GM19372 (cell line): ENCODE measurements at regions not wholly inside any gene's neighbourhood (a gene's known extent, or its start where the extent isn't known, plus 50 kb on each side); places are given as distances from the start of the nearest gene placed in this dataset.
"Not testable (repeated sequence)": the region's sequence is repeated elsewhere in the genome, so short reads cannot be mapped to it uniquely, and the experiment has no call there.

Experiments
- ATAC-seq: cut with Tn5 transposase; IDR thresholded peaks from one replicate; pipeline ENCODE4 v1.9.1; 2021; ENCODE audit warnings: mild to moderate bottlenecking, low read depth, moderate library complexity; ENCODE audit not compliant: unreplicated experiment

DNA sequence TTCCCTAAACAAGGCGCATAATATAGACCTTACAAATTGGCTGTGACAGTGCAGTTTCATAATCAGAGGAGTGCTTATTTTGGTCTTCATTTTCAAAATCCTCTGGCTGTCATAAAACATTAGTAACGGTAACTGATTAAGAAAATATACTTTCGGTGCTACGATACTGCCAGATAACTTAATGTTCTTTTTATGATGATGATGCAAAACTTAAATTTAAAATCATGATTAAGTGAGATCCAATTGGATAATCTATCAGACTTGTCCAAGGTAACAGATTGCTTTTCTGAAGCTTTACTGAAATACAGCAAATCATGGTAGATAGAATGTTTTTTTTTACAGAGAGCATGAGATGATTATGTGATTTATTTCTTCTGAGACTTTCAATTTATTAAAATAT lies 364.2 kb upstream of the CNTN3 start:
- no peak for ATAC-seq

DNA sequence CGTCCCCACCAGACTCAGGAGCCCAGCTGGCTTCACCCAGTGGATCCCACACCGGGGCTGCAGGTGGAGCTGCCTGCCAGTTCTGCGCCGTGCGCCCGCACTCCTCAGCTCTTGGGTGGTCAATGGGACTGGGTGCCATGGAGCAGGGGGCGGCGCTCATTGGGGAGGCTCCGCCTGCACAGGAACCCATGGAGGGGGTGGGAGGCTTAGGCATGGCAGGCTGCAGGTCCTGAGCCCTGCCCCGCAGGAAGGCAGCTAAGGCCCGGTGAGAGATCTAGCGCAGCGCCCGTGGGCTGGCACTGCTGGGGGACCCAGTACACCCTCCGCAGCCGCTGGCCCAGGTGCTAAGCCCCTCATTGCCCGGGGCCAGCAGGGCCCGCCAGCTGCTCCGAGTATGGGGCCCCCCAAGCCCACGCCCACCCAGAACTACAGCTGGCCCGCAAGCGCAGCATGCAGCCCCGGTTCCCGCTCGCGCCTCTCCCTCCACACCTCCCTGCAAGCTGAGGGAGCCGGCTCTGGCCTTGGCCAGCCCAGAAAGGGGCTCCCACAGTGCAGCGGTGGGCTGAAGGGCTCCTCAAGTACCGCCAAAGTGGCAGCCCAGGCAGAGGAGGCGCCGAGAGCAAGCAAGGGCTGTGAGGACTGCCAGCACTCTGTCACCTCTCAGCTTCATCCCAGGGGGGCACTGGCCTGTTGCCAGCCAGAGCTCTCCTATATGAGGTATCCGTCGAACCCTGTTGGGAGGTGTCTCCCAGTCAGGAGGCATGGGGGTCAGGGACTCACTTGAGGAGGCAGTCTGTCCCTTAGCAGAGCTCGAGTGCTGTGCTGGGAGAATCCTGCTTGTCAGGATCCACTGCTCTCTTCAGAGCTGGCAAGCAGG lies 370.8 kb upstream of the CNTN3 start:
- ATAC-seq = not testable (repeated sequence)

DNA sequence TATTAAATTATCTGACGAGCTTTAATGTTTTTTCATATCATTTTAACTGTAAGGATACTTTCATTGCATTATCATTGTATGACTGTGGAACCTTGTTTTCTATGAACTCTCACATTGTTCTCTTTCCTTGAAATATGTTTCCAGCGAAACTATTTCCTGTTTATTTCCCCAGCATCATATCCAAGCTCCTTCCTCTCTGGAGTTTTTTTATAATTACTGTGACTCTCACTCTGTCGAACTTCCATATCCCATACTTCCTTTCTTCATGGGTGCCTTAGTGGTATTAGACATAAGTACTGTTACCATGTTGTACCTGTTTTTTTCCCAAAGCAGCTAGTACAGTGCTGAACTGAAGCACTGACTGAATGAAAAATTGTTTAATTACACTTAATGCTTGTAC lies 373.6 kb upstream of the CNTN3 start:
- no peak for ATAC-seq

DNA sequence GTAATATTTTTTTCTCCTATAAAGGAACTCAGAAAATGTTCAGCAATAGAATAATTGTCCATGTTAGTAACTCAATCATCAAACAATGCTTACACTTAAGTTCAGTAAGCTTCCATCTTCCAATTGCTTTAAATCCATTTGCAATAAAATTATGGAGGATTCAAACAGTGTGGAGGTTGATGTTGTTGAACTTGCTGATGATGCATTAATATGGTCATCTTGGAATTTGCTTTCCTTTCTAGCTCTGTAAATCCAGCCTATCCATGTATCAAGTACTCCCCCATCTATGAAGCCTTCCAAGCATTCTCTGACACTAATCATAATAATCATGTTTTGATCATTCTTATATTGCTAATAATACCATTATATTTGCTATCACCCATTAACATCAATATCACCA lies 378.4 kb upstream of the CNTN3 start:
- ATAC-seq = no peak

DNA sequence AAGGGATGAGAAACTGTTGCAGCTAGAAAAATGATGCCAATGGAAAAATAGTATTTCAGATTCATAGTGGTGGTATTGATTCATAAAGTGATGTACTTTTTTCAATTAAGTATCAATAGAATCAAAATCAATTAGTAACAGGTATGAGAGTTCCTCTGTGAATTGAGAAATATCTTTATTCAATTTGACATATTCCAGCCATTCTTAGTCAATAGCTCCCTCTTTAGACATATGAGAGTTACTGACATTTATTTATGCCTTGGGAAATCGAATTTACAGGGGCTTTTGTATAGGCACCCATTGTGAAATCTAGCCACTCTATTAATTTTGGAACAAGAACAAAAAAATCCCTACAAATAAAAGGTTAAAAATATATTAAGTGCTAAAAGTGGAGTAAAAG lies 386.9 kb upstream of the CNTN3 start:
- no peak for ATAC-seq

DNA sequence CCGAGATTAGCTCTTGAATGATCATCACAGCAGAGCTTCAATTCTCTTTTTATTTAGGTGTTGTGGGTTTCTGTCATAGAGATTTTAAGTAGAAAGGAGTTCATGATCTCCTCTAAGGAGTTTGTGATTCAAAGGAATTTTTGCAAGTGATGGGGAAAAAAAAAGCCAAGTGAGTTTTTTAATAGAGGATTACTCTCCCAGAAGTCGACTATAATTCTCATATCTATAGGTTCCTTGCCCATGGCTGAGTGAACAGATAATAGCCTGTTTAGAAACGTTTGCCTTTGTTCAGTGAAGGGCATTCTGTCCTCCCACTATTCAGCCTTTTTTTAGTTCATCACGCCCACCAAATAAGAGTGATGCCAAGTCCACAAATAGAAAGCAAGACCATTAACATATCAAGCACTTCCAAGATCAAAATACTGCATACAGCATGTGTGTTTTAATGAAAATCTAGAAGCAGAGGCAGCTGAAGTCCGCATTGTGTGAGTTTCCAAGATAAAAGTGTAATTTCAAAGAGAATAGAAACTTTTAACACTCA lies 398.4 kb upstream of the CNTN3 start:
- no peak for ATAC-seq

DNA sequence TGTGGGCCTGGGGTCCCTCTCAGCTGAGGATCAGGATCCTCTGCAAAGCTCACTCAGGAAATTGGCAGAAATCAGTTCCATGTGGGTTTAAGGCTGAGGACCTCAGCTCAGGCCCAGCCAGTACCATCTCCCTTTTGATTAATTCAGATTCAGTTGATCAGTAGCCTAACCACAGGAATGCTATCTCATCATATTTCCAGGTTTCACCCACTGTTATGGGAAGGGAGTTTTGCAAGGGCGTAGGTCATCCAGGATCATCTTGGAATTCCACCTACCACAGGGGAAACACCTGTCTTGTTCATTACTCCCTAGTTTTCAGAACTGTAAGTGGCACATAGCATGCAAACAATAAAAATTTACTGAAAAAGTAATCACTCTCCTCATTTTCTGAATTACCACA lies 399.5 kb upstream of the CNTN3 start:
- ATAC-seq = no peak

DNA sequence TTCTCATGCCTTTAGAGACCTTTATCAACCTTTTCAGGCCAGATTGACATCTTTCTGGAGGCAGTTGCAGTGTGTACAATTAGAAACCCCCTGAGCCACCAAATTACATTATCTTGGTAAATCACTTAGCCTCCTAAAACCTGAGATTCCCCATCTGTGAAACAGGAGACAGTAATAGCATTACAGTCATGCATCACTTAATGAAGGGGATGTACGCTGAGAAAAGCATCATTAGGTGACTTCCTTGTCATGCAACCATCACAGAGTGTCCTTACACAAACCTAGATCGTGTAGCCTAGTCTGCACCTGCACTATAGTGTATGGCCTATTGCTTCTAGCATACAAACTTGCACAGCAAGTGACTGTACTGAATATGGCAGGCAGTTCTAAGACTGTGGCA lies 400.8 kb upstream of the CNTN3 start:
- ATAC-seq = no peak

DNA sequence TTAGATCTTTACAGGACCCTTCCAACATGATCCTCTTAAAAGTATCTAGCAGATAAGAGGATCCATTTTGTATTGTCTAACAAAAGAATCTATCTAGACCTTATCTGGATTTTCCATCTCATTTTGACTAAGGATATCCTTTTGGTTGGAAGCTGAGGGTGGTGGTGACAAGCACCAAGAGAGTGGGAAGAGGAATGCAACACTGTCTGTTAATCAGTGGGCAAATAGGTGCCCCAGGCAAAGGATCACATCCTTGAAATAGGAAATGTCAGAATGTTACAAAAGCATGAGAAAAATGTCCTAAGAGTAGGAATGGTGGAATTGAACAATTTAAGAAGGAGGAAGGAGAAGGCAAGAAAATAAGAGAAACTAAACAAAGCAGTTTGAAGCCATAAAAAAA lies 420.7 kb upstream of the CNTN3 start:
- no peak for ATAC-seq

DNA sequence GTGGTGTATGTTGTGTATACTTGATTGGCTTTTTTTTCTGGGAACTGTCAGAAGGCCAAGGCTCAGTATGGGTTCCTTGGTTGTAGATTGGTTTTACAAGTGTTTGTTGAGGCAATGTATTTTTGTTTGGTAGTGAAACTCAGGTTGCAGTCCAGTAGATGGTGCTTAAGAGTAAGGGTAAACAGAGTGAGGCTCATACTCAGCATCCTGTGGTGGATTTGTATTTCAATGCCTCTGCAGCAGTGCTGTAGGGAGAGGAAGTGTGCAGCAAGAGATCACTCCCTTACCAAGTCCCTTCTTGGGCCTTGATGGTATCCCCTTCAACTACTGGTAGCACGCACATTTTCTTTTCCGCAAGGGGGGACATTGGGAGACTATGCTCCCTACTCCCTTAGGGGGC lies 428.5 kb upstream of the CNTN3 start:
- ATAC-seq = no peak

DNA sequence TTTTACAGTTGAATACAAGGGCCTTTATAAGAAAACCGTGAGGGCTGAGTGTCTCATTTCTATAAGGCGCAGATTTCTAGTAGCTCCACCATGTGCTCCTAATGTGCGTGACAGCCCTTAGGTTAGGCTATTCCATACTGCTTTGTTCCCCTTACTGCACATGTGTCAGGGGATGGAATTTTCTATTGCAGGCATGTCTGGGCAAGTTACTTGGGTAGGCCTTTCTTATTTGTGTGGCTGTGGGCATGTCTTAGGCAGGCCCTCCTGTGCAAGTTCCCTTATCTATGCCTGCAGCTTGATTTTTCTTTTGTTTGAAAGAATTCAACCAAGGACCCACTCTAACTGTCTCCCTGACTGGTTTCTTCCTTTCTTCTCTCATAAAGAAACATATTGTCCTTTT lies 434.2 kb upstream of the CNTN3 start:
- ATAC-seq = no peak

DNA sequence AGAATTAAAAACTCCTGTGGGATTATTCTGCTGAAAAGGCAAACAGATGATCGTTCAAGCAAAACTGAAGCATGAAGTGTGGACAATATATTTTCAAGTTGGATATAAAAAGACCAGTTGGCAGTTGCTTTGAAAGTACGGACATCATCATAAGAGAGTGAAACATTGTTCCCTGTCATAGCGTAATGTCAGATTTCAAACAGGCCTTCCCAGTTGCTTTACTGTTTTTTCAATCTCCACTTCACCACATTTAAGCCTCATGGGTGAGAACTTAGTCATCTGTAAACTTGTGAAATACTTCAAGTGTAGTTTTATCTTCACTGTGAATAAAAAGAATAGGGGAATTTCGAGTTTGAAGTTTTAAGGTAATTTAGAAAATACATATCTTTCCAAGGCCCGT lies 435.1 kb upstream of the CNTN3 start:
- ATAC-seq = no peak

DNA sequence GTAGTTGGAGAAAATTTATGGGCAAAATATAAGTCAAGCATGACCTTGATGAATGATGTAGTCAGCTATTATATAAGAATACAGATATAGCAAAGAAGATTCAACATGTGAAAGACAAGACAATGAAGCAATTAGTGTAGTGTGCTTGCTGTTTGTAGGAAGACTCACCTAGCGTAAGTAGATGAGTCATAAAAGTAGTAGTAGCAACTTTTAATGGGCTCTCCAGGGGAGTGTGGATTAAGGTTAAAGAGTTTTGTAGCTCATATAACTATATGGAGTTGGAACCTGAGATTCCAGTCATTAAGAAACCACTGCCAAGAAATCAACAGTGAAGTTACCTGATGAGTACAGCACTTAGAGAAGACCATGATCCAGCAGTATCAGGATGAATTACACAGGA lies 444.7 kb upstream of the CNTN3 start:
- no peak for ATAC-seq

DNA sequence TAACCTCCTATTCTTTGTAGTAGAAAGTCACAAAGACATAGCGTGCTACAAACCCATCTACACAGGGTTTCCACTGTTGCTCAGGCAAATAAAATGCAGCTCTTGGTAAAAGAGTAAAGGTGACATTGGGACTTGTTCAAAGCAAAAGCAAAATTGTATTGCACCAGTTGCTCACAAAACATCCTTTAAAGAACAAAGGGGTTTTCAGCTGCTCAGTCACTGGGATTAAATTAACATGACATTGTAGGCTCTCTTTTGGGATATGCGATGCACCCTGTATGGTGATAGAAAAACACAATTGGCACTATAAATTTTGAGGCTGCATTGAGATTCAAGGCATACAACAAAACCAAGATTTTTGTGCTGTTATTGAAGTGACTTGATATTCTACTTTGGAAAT lies 447.3 kb upstream of the CNTN3 start:
- ATAC-seq = no peak

DNA sequence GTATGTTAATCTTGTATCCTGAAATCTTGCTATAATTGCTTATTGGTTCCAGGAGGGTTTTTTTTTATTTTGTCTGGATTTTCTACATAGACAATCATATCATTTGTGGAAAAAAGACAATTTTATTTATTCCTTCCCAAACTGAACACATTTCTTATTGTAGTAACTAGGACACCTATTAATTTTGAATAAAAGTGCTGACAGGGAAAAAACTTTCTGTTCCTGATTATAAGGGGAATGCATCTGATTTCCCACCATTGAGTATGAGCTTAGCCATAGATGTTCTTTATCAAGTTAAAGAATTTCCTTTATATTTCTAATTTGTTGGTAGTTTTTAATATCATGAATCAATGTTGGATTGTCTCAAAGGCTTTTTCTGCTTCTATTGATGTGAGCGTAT lies 460.7 kb upstream of the CNTN3 start:
- ATAC-seq = no peak

DNA sequence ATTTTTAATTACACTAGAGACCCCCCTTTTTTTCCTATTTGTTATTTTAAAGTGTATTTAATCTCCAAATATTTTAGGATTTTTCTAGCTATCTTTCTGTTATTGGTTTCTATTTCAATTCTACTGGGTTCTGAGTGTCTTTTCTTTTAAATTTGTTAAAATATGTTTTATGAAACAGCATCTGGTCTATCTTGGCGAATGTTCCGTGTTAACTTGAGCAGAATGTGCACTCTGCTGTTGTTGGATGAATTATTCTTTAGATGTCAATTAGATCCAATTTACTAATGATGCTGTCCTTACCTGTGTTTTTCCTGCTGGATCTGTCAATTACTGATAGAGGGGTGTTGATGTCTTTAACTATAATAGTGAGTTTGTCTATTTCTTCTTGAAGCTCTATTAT lies 462.0 kb upstream of the CNTN3 start:
- ATAC-seq = no peak

DNA sequence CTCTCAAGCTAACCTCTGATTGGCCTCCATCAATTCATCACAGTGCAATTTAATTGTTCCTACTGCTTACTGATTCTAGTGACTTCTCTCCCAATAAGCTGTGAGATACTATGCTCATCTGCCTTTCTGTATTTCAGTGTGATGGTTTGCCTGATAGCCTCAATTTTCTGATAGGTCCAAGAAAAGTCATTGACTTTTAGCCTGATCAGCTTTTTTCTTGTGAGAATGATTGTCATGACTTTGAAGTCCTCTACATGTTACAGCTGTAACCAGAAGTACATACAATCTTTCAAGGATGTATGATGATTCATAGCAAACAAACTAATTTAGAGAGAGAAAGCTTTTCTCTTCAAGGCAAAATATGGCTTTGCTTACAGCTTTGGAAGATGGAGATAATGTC lies 463.8 kb upstream of the CNTN3 start:
- no peak for ATAC-seq

DNA sequence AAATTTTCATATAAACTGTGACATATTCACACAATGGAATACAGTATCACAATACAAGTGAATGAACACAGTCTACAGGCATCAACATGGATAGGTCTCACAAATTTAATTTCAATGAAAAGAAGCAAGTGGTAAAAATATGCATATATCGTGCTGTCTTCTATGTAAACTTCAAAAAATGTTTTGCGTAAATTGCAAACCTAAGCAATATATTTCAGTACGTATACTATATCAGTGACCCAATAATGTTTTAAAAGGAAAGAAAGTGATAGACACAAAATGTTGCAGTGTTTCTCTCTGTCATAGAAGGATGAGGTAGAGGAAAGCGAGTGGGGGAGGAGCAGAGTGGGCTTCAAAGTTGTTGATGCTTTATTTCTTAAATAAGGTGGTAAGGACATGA lies 468.4 kb upstream of the CNTN3 start:
- ATAC-seq = no peak

DNA sequence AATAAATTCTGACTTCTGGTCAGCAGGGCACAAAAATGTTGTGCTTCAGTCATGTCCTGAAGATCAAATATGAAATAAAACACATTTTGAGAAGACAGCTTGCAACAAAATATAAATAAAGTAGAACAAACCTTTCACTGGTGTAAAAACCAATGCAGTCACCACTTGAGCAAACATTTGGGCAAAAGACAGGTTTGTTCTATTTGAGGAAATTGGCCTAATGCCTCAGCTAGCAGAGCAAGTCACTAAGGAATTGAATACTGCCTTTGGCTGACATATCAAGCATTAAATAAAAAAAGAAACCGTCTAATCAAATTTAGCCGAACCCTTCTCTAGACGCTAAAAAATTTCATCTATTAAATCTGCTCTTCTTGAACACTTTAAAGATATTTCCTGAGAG lies 475.4 kb upstream of the CNTN3 start:
- no peak for ATAC-seq

DNA sequence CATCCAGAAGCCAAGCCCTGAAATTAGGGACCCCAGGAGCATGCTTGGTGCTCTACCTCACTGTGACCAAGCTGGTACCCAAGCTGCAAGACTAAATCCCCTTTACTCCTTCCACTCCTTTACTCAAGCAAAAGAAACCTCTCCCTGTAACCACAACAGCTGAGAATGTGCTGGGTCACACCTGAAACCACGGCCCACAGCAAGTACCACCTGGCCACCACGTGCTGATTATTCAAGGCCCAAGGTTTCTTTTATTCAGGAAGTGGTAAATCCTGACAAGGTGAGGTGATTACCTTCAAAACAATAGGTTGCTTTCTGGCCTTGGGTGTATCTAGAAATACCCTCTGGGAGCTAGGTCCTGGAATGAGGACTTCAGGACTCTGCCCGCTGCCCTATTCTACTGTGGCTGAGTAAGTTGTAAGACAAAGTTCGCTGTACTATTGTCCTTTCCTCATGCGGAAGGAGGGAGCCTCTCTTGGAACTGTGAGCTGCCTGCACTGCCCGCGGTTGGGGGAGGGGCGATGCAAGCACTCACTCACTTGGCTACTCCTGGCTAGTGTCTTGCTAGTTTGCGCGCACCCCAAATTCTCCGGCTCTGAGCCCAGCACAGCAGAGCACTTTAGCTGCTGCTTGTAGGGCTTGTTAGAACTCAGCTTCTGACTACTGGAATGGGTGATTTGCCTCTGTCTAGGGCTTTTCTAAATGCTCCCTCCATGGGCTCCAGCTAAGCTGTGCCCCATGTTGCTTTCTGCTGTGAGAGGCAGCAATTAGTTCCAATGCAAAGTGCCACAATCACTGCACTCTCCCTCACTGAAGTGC lies 487.1 kb upstream of the CNTN3 start:
- ATAC-seq = no peak

DNA sequence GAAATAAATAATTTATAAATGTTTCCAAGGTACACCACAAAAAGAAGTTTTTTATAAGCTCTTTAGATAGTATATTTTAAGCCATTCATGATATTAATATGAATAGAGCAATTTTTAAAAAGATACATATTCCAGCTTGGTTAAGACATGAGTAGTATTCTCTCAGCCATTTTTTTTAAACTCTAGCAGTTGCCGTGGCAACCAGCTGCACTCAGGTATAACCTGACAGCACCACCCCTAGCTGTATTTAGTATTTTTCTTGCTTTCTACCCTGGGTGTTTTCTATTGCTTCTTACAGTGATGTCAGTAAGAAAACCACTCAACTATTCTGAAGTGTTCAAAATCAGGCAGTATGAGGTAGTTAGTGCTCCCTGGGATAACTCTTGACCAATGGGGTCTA lies 496.3 kb upstream of the CNTN3 start:
- ATAC-seq = no peak

DNA sequence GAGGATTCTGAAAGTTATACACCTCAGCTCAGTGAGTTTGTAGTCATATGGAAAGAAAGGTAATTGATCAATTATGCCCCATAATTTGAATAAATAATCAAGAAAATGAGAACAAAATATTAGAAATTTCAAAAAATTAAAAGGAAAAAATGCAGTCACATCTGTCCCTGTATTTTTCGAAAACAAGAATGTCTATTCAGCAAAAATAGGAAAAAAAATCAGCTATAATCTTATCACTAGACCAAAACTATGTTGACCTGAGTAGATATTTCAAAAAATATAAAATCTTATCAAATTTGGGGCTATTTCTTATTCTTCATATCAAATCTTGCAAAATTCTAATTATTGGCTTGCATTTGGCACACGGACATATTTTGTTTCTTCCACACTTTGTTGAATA lies 501.2 kb upstream of the CNTN3 start:
- ATAC-seq = no peak
